ENCODE measurements at regions not wholly inside any gene's neighbourhood (a gene's known extent, or its start where the extent isn't known, plus 50 kb on each side); places are given as distances from the start of the nearest gene placed in this dataset.

GRCh38 chr5:5564898-5565297, 142.4 kb downstream of the ICE1 start:
- H3K4me1 ChIP-seq (ENCODE audit: control insufficient read depth, insufficient read depth, low read length) = no peaks in the 10 kb centered on the region
- no peaks in the 10 kb centered on the region for H3K27me3 ChIP-seq (ENCODE audit: control insufficient read depth, insufficient read depth, low read length)
- no peak overlapping the region for H3K27ac ChIP-seq (ENCODE audit: low read length)
- H3K4me3 ChIP-seq (ENCODE audit: low read length) = no peak overlapping the region
- no peaks in the 10 kb centered on the region for H3K9me3 ChIP-seq (ENCODE audit: control insufficient read depth, low read depth, low read length)
- H3K36me3 ChIP-seq (ENCODE audit: control insufficient read depth, insufficient read depth, low read length) = no peaks in the 10 kb centered on the region
- DNase-seq = no peak
- WGBS (ENCODE audit: insufficient coverage, low lambda C conversion rate) = 81% methylated on average over 2 of the region's 4 CpGs

- no CpG with 5 or more reads among the region's 1 CpG for WGBS (ENCODE audit: insufficient coverage, low lambda C conversion rate)
- H3K4me3 ChIP-seq (ENCODE audit: low read length) = no peak overlapping the region
- no peak for DNase-seq
- H3K27ac ChIP-seq (ENCODE audit: low read length) = no peak overlapping the region
- no peaks in the 10 kb centered on the region for H3K9me3 ChIP-seq (ENCODE audit: control insufficient read depth, low read depth, low read length)
- H3K4me1 ChIP-seq (ENCODE audit: control insufficient read depth, insufficient read depth, low read length) = no peaks in the 10 kb centered on the region
- no peaks in the 10 kb centered on the region for H3K27me3 ChIP-seq (ENCODE audit: control insufficient read depth, insufficient read depth, low read length)
- no peaks in the 10 kb centered on the region for H3K36me3 ChIP-seq (ENCODE audit: control insufficient read depth, insufficient read depth, low read length)
Observed at GRCh38 chr5:5560016-5560415, 137.5 kb downstream of the ICE1 start.

- DNase-seq = no peak
Observed at GRCh38 chr5:5558638-5559527, 136.4 kb downstream of the ICE1 start.

GRCh38 chr5:5558102-5558501, 135.6 kb downstream of the ICE1 start:
- H3K9me3 ChIP-seq (ENCODE audit: control insufficient read depth, low read depth, low read length) = no peaks in the 10 kb centered on the region
- no peak for DNase-seq
- no peaks in the 10 kb centered on the region for H3K36me3 ChIP-seq (ENCODE audit: control insufficient read depth, insufficient read depth, low read length)
- no peaks in the 10 kb centered on the region for H3K27me3 ChIP-seq (ENCODE audit: control insufficient read depth, insufficient read depth, low read length)
- no peak overlapping the region for H3K27ac ChIP-seq (ENCODE audit: low read length)
- no peak overlapping the region for H3K4me3 ChIP-seq (ENCODE audit: low read length)
- no peaks in the 10 kb centered on the region for H3K4me1 ChIP-seq (ENCODE audit: control insufficient read depth, insufficient read depth, low read length)
- no CpG with 5 or more reads among the region's 6 CpGs for WGBS (ENCODE audit: insufficient coverage, low lambda C conversion rate)

More at GRCh38 chr5:5558638-5559527, 136.4 kb downstream of the ICE1 start:
- H3K27me3 ChIP-seq (ENCODE audit: control insufficient read depth, insufficient read depth, low read length) = no peaks in the 10 kb centered on the region
- WGBS (ENCODE audit: insufficient coverage, low lambda C conversion rate) = 20% methylated on average over 1 of the region's 15 CpGs
- no peaks in the 10 kb centered on the region for H3K36me3 ChIP-seq (ENCODE audit: control insufficient read depth, insufficient read depth, low read length)
- no peaks in the 10 kb centered on the region for H3K4me1 ChIP-seq (ENCODE audit: control insufficient read depth, insufficient read depth, low read length)
- no peak overlapping the region for H3K4me3 ChIP-seq (ENCODE audit: low read length)
- no peak overlapping the region for H3K27ac ChIP-seq (ENCODE audit: low read length)
- no peaks in the 10 kb centered on the region for H3K9me3 ChIP-seq (ENCODE audit: control insufficient read depth, low read depth, low read length)

- WGBS (ENCODE audit: insufficient coverage, low lambda C conversion rate) = no CpG with 5 or more reads among the region's 4 CpGs
- Histone ChIP-seq H3K36me3 (ENCODE audit: control insufficient read depth, insufficient read depth, low read length) (no peaks in the 10 kb centered on the region), H3K9me3 (ENCODE audit: control insufficient read depth, low read depth, low read length) (no peaks in the 10 kb centered on the region), H3K4me1 (ENCODE audit: control insufficient read depth, insufficient read depth, low read length) (no peaks in the 10 kb centered on the region), H3K27me3 (ENCODE audit: control insufficient read depth, insufficient read depth, low read length) (no peaks in the 10 kb centered on the region), H3K27ac (ENCODE audit: low read length) (no peak overlapping the region), H3K4me3 (ENCODE audit: low read length) (no peak overlapping the region)
- no peak for DNase-seq
Observed at GRCh38 chr5:5551499-5551898, 129.0 kb downstream of the ICE1 start.

GRCh38 chr5:5546408-5546807, 123.9 kb downstream of the ICE1 start:
- Histone ChIP-seq H3K4me3 (ENCODE audit: low read length) (no peak overlapping the region), H3K4me1 (ENCODE audit: control insufficient read depth, insufficient read depth, low read length) (no peaks in the 10 kb centered on the region), H3K9me3 (ENCODE audit: control insufficient read depth, low read depth, low read length) (no peaks in the 10 kb centered on the region), H3K27me3 (ENCODE audit: control insufficient read depth, insufficient read depth, low read length) (no peaks in the 10 kb centered on the region), H3K27ac (ENCODE audit: low read length) (no peak overlapping the region), H3K36me3 (ENCODE audit: control insufficient read depth, insufficient read depth, low read length) (no peaks in the 10 kb centered on the region)
- WGBS (ENCODE audit: insufficient coverage, low lambda C conversion rate) = 86% methylated on average over 1 of the region's 3 CpGs
- no peak for DNase-seq

- 93% methylated on average over 1 of the region's 8 CpGs for WGBS (ENCODE audit: insufficient coverage, low lambda C conversion rate)
- Histone ChIP-seq H3K27me3 (ENCODE audit: control insufficient read depth, insufficient read depth, low read length) (no peaks in the 10 kb centered on the region), H3K36me3 (ENCODE audit: control insufficient read depth, insufficient read depth, low read length) (no peaks in the 10 kb centered on the region), H3K4me1 (ENCODE audit: control insufficient read depth, insufficient read depth, low read length) (no peaks in the 10 kb centered on the region), H3K4me3 (ENCODE audit: low read length) (no peak overlapping the region), H3K9me3 (ENCODE audit: control insufficient read depth, low read depth, low read length) (no peaks in the 10 kb centered on the region), H3K27ac (ENCODE audit: low read length) (no peak overlapping the region)
- no peak for DNase-seq
Observed at GRCh38 chr5:5544094-5544663, 121.7 kb downstream of the ICE1 start.

- no peak overlapping the region for H3K27ac ChIP-seq (ENCODE audit: low read length)
Observed at GRCh38 chr5:5542654-5543053, 120.2 kb downstream of the ICE1 start.

GRCh38 chr5:5540065-5540464, 117.6 kb downstream of the ICE1 start:
- H3K27me3 ChIP-seq (ENCODE audit: control insufficient read depth, insufficient read depth, low read length) = no peaks in the 10 kb centered on the region
- no peaks in the 10 kb centered on the region for H3K4me1 ChIP-seq (ENCODE audit: control insufficient read depth, insufficient read depth, low read length)
- 80% methylated on average over 2 of the region's 4 CpGs for WGBS (ENCODE audit: insufficient coverage, low lambda C conversion rate)
- no peaks in the 10 kb centered on the region for H3K9me3 ChIP-seq (ENCODE audit: control insufficient read depth, low read depth, low read length)
- no peak overlapping the region for H3K4me3 ChIP-seq (ENCODE audit: low read length)
- H3K36me3 ChIP-seq (ENCODE audit: control insufficient read depth, insufficient read depth, low read length) = no peaks in the 10 kb centered on the region
- H3K27ac ChIP-seq (ENCODE audit: low read length) = no peak overlapping the region
- no peak for DNase-seq

More at GRCh38 chr5:5542654-5543053, 120.2 kb downstream of the ICE1 start:
- no peak overlapping the region for H3K4me3 ChIP-seq (ENCODE audit: low read length)
- WGBS (ENCODE audit: insufficient coverage, low lambda C conversion rate) = 92% methylated on average over 2 of the region's 4 CpGs
- H3K9me3 ChIP-seq (ENCODE audit: control insufficient read depth, low read depth, low read length) = no peaks in the 10 kb centered on the region
- H3K27me3 ChIP-seq (ENCODE audit: control insufficient read depth, insufficient read depth, low read length) = no peaks in the 10 kb centered on the region
- no peaks in the 10 kb centered on the region for H3K36me3 ChIP-seq (ENCODE audit: control insufficient read depth, insufficient read depth, low read length)
- H3K4me1 ChIP-seq (ENCODE audit: control insufficient read depth, insufficient read depth, low read length) = no peaks in the 10 kb centered on the region
- no peak for DNase-seq

Measured in large intestine (tissue), 3 donors.